ENCODE measurements at regions not wholly inside any gene's neighbourhood (a gene's known extent, or its start where the extent isn't known, plus 50 kb on each side); places are given as distances from the start of the nearest gene placed in this dataset.

DNA sequence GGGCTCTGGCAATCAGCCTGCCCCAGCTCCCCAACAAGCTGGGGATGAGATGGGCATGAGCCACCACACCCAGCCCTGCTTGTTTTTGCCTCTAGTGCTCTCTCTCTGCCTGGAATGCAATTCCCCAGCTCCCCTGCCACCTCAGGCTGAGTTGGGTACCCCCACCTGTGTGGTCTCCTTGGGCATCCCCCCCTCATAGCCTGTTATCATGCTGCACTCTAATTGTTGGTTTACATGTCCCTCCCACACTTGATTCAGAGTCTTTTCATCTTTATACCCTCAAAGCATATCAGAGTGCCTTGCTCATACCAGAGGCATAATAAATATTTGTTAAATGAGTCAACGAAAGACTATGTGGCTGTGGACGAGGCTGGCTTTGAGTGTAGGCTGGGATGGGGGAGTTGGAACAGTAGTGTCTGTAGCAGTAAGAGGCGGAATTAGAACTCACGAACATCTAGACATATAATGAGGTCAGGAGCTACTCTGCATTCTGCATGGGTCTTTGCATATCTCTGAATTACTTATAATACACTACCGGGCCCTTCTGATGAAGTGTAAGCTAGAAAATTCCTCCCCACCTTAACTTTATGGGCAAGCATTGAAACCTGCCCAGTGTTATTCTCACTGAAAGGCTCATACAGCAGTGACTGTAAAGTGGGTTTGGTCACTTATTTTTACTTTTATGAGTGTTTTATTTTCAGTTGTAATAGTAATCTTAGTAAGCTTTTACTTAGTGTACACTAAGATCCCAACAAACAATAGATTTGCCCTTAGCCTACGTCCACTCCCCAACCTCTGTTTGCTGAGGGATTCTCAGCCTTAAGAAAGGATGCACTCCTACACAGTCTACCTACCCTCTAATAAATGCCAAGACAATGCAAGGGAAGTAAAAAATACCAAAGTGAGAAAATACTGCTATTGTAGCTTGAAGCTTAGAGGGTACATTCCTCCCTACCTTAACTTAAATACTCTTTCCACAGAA, 58.7 kb downstream of the EDN1 start:
- Histone ChIP-seq H3K27me3 (ENCODE audit: control insufficient read depth in 5 of 5, insufficient read depth in 4 of 5, low read length in 5 of 5) (no peaks in the 10 kb centered on the region), H3K9ac (ENCODE audit: low read length in 5 of 5) (no peak overlapping the region), H3K27ac (ENCODE audit: low read depth, low read length) (no peak overlapping the region), H3K4me3 (ENCODE audit: low read depth in 1 of 5, low read length in 5 of 5) (no peak overlapping the region), H3K4me1 (ENCODE audit: control insufficient read depth in 5 of 5, insufficient read depth in 5 of 5, low read length in 5 of 5) (peaks cover 0 to 6% (median 0%) of the 10 kb centered on the region in 5 donors), H3K9me3 (ENCODE audit: control insufficient read depth in 5 of 5, low read length in 5 of 5) (peaks cover 0 to 11% (median 7%) of the 10 kb centered on the region in 5 donors), H3K36me3 (ENCODE audit: control insufficient read depth in 5 of 5, insufficient read depth in 5 of 5, low read length in 5 of 5) (no peaks in the 10 kb centered on the region)

- H3K4me1 ChIP-seq (ENCODE audit: control insufficient read depth in 5 of 5, insufficient read depth in 5 of 5, low read length in 5 of 5) = peaks cover 0 to 13% (median 6%) of the 10 kb centered on the region in 5 donors
- no peak overlapping the region for H3K9ac ChIP-seq (ENCODE audit: low read length in 5 of 5)
- H3K27ac ChIP-seq (ENCODE audit: low read depth, low read length) = no peak overlapping the region
- H3K4me3 ChIP-seq (ENCODE audit: low read depth in 1 of 5, low read length in 5 of 5) = no peak overlapping the region
- H3K9me3 ChIP-seq (ENCODE audit: control insufficient read depth in 5 of 5, low read length in 5 of 5) = peaks cover 0 to 11% (median 7%) of the 10 kb centered on the region in 5 donors
- H3K36me3 ChIP-seq (ENCODE audit: control insufficient read depth in 5 of 5, insufficient read depth in 5 of 5, low read length in 5 of 5) = no peaks in the 10 kb centered on the region
- no peaks in the 10 kb centered on the region for H3K27me3 ChIP-seq (ENCODE audit: control insufficient read depth in 5 of 5, insufficient read depth in 4 of 5, low read length in 5 of 5)
Observed at GRCh38 chr6:12350644-12351170, 60.5 kb downstream of the EDN1 start.

DNA sequence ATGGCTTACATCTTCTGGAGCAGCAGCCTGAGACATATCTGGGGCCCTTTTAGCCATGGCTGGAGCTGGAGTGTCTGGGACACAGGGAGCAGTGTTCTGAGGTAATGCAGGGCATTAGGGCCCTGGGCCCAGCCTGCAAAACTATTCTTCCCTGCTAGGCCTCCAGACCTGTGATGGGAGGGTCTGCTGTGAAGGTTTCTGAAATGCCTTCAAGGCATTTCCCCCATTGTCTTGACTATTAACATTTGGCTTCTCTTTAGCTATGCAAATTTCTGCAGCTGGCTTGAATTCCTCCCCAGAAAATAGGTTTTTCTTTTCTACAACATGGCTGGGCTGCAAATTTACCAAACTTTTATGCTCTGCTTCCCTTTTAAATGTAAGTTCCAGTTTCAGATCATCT, 61.5 kb downstream of the EDN1 start:
- peaks cover 0 to 11% (median 6%) of the 10 kb centered on the region in 5 donors for H3K4me1 ChIP-seq (ENCODE audit: control insufficient read depth in 5 of 5, insufficient read depth in 5 of 5, low read length in 5 of 5)
- no peaks in the 10 kb centered on the region for H3K27me3 ChIP-seq (ENCODE audit: control insufficient read depth in 5 of 5, insufficient read depth in 4 of 5, low read length in 5 of 5)

GRCh38 chr6:12353731-12354130, 63.6 kb downstream of the EDN1 start:
- Histone ChIP-seq H3K4me3 (ENCODE audit: low read depth in 1 of 5, low read length in 5 of 5) (no peak overlapping the region), H3K9me3 (ENCODE audit: control insufficient read depth in 5 of 5, low read length in 5 of 5) (peaks cover 0 to 11% (median 7%) of the 10 kb centered on the region in 5 donors), H3K27ac (ENCODE audit: low read depth, low read length) (no peak overlapping the region), H3K9ac (ENCODE audit: low read length in 5 of 5) (no peak overlapping the region), H3K4me1 (ENCODE audit: control insufficient read depth in 5 of 5, insufficient read depth in 5 of 5, low read length in 5 of 5) (peaks cover 0 to 11% (median 6%) of the 10 kb centered on the region in 5 donors), H3K27me3 (ENCODE audit: control insufficient read depth in 5 of 5, insufficient read depth in 4 of 5, low read length in 5 of 5) (no peaks in the 10 kb centered on the region), H3K36me3 (ENCODE audit: control insufficient read depth in 5 of 5, insufficient read depth in 5 of 5, low read length in 5 of 5) (no peaks in the 10 kb centered on the region)

More for the DNA sequence above, 61.5 kb downstream of the EDN1 start:
- peaks cover 0 to 11% (median 7%) of the 10 kb centered on the region in 5 donors for H3K9me3 ChIP-seq (ENCODE audit: control insufficient read depth in 5 of 5, low read length in 5 of 5)
- H3K4me3 ChIP-seq (ENCODE audit: low read depth in 1 of 5, low read length in 5 of 5) = no peak overlapping the region
- no peak overlapping the region for H3K9ac ChIP-seq (ENCODE audit: low read length in 5 of 5)
- H3K36me3 ChIP-seq (ENCODE audit: control insufficient read depth in 5 of 5, insufficient read depth in 5 of 5, low read length in 5 of 5) = no peaks in the 10 kb centered on the region
- H3K27ac ChIP-seq (ENCODE audit: low read depth, low read length) = no peak overlapping the region

DNA sequence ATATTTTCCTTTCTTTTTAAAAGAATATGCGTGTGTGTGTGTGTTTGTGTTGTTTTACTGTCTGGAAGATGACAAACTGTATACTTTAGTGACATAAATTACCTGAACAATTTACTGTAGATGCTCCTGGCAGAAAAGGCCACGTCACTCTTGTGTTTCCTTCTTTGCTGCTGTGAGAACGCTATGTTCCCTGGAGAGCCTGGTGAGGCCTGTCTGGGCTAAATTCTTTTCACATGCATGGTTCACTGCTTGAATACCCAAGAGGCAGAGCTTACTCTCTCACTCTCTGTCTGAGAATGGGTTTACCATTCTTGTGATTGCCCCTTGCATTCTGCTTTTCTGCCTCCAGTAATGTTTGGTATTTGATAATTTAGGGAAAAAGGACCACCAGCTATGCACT, 64.3 kb downstream of the EDN1 start:
- Histone ChIP-seq H3K9ac (ENCODE audit: low read length in 5 of 5) (no peak overlapping the region), H3K27me3 (ENCODE audit: control insufficient read depth in 5 of 5, insufficient read depth in 4 of 5, low read length in 5 of 5) (no peaks in the 10 kb centered on the region), H3K27ac (ENCODE audit: low read depth, low read length) (no peak overlapping the region), H3K4me1 (ENCODE audit: control insufficient read depth in 5 of 5, insufficient read depth in 5 of 5, low read length in 5 of 5) (peaks cover 0 to 11% (median 6%) of the 10 kb centered on the region in 5 donors), H3K36me3 (ENCODE audit: control insufficient read depth in 5 of 5, insufficient read depth in 5 of 5, low read length in 5 of 5) (no peaks in the 10 kb centered on the region), H3K9me3 (ENCODE audit: control insufficient read depth in 5 of 5, low read length in 5 of 5) (peaks cover 0 to 11% (median 7%) of the 10 kb centered on the region in 5 donors), H3K4me3 (ENCODE audit: low read depth in 1 of 5, low read length in 5 of 5) (no peak overlapping the region)

- H3K27me3 ChIP-seq (ENCODE audit: control insufficient read depth in 5 of 5, insufficient read depth in 4 of 5, low read length in 5 of 5) = no peaks in the 10 kb centered on the region
- no peaks in the 10 kb centered on the region for H3K36me3 ChIP-seq (ENCODE audit: control insufficient read depth in 5 of 5, insufficient read depth in 5 of 5, low read length in 5 of 5)
- no peak overlapping the region for H3K9ac ChIP-seq (ENCODE audit: low read length in 5 of 5)
- peaks cover 0 to 11% (median 6%) of the 10 kb centered on the region in 5 donors for H3K4me1 ChIP-seq (ENCODE audit: control insufficient read depth in 5 of 5, insufficient read depth in 5 of 5, low read length in 5 of 5)
- no peak overlapping the region for H3K27ac ChIP-seq (ENCODE audit: low read depth, low read length)
- peaks cover 0 to 11% (median 7%) of the 10 kb centered on the region in 5 donors for H3K9me3 ChIP-seq (ENCODE audit: control insufficient read depth in 5 of 5, low read length in 5 of 5)
- H3K4me3 ChIP-seq (ENCODE audit: low read depth in 1 of 5, low read length in 5 of 5) = no peak overlapping the region
Observed at GRCh38 chr6:12355354-12355753, 65.2 kb downstream of the EDN1 start.

- H3K36me3 ChIP-seq (ENCODE audit: control insufficient read depth in 5 of 5, insufficient read depth in 5 of 5, low read length in 5 of 5) = no peaks in the 10 kb centered on the region
- H3K27me3 ChIP-seq (ENCODE audit: control insufficient read depth in 5 of 5, insufficient read depth in 4 of 5, low read length in 5 of 5) = no peaks in the 10 kb centered on the region
- peaks cover 0 to 11% (median 6%) of the 10 kb centered on the region in 5 donors for H3K4me1 ChIP-seq (ENCODE audit: control insufficient read depth in 5 of 5, insufficient read depth in 5 of 5, low read length in 5 of 5)
- H3K27ac ChIP-seq (ENCODE audit: low read depth, low read length) = no peak overlapping the region
- H3K9ac ChIP-seq (ENCODE audit: low read length in 5 of 5) = no peak overlapping the region
- H3K4me3 ChIP-seq (ENCODE audit: low read depth in 1 of 5, low read length in 5 of 5) = no peak overlapping the region
- H3K9me3 ChIP-seq (ENCODE audit: control insufficient read depth in 5 of 5, low read length in 5 of 5) = peaks cover 0 to 7% (median 6%) of the 10 kb centered on the region in 5 donors
Observed at GRCh38 chr6:12356431-12356830, 66.3 kb downstream of the EDN1 start.

- H3K9me3 ChIP-seq (ENCODE audit: control insufficient read depth in 5 of 5, low read length in 5 of 5) = peaks cover 0 to 3% (median 0%) of the 10 kb centered on the region in 5 donors
- H3K27ac ChIP-seq (ENCODE audit: low read depth, low read length) = no peak overlapping the region
- peaks cover 0 to 12% (median 6%) of the 10 kb centered on the region in 5 donors for H3K4me1 ChIP-seq (ENCODE audit: control insufficient read depth in 5 of 5, insufficient read depth in 5 of 5, low read length in 5 of 5)
- H3K36me3 ChIP-seq (ENCODE audit: control insufficient read depth in 5 of 5, insufficient read depth in 5 of 5, low read length in 5 of 5) = no peaks in the 10 kb centered on the region
- no peaks in the 10 kb centered on the region for H3K27me3 ChIP-seq (ENCODE audit: control insufficient read depth in 5 of 5, insufficient read depth in 4 of 5, low read length in 5 of 5)
- H3K4me3 ChIP-seq (ENCODE audit: low read depth in 1 of 5, low read length in 5 of 5) = no peak overlapping the region
- H3K9ac ChIP-seq (ENCODE audit: low read length in 5 of 5) = no peak overlapping the region
Observed at GRCh38 chr6:12356983-12357972, 67.1 kb downstream of the EDN1 start.

DNA sequence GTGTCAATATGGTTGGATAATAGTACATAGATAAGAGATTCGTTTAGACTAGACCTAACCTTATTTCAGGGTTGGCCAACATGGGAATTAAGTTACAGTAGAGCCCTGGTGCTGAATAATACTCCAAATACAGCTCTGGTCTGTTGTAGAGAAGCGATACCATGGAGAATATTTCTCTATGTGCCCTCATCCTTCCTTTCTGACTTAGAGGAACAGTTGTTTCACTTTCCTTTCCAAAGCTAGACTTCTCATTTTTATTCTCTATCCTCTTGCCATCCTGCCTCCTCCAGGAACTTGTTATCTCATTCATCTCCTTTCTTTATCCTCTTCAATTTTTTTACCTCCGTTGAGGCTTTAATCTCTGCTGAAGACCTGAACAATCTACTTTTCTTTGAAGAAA, 68.9 kb downstream of the EDN1 start:
- Histone ChIP-seq H3K27ac (ENCODE audit: low read depth, low read length) (no peak overlapping the region), H3K9ac (ENCODE audit: low read length in 5 of 5) (no peak overlapping the region), H3K9me3 (ENCODE audit: control insufficient read depth in 5 of 5, low read length in 5 of 5) (no peaks in the 10 kb centered on the region), H3K4me1 (ENCODE audit: control insufficient read depth in 5 of 5, insufficient read depth in 5 of 5, low read length in 5 of 5) (peaks cover 0 to 27% (median 19%) of the 10 kb centered on the region in 5 donors), H3K36me3 (ENCODE audit: control insufficient read depth in 5 of 5, insufficient read depth in 5 of 5, low read length in 5 of 5) (no peaks in the 10 kb centered on the region), H3K27me3 (ENCODE audit: control insufficient read depth in 5 of 5, insufficient read depth in 4 of 5, low read length in 5 of 5) (no peaks in the 10 kb centered on the region), H3K4me3 (ENCODE audit: low read depth in 1 of 5, low read length in 5 of 5) (no peak overlapping the region)
